VCaP (cell line): ENCODE measurements at regions not wholly inside any gene's neighbourhood (a gene's known extent, or its start where the extent isn't known, plus 50 kb on each side); places are given as distances from the start of the nearest gene placed in this dataset.

Source experiments
- H3K27ac ChIP-seq: fragments of 450-650 bp; 2 replicates; pipeline ENCODE4 v1.5.1; 2017
- CTCF ChIP-seq: fragments of 450-650 bp; conservative IDR thresholded peaks from 2 replicates; pipeline ENCODE4 v1.5.1; 2017; ENCODE audit warnings: mild to moderate bottlenecking, moderate library complexity

DNA sequence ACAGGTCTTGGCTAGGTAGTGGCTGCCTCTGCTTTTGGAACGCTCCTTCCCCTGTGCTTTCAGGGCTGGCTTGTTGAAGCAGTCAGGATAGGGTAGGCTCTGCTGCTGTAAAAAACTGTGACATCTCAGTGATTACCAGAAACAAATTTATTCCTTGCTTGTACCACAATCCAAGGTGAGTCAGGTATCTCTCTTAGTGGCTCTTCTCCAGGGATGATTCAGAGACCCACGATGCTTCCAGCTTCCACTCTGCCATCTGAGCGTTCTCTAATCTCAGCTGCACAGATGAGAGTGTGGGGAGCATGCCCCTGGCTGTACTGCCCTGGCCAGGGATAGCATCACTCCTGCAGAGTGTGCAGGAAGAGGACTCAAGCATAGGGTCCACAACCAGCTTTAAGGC lies 174.9 kb downstream of the VAPA start:
- no peak overlapping the region for H3K27ac ChIP-seq
- no peak for TF ChIP-seq CTCF

DNA sequence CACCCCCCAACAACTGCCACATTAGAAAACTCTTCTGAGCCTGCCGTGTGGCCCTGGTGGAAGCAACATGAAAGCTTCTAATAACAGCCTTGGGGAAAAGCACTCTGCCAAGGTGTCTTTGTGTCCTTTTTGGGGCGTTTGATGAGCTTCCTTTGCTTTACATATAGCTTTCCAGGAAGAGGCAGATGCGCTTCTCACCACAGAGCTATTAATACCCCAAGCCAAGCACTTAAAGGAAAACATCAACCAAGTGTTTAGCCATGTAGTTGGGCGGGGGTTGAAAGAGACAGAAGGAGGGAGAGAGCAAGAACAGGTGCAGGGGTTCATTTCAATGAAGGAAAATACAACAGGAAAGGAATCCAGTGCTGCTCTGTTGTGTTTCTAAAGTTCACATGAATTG lies 176.1 kb downstream of the VAPA start:
- no peak overlapping the region for H3K27ac ChIP-seq
- no peak for TF ChIP-seq CTCF

DNA sequence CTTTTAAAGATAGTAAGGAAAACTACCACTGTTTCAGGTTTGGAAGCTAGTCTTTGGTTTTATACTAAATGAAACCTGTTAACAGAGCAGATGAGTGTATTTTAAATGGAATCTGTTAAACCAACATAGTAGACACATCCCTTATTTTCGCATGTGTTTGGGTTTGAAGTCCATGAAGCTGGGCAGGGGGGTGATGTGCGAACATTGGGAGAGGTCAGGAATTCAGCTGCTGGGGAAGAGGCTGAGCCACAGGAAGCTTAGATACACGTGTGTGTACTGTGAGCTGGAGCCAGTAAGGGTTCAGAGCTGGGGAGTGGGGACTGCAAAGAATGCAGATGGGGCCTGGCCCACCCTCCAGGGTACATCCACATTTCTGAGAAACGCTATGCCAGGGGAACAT lies 176.9 kb downstream of the VAPA start:
- H3K27ac ChIP-seq: no peak overlapping the region
- TF ChIP-seq CTCF: no peak

GRCh38 chr18:10093445-10093844 lies 179.6 kb downstream of the VAPA start:
- TF ChIP-seq CTCF: no peak
- no peak overlapping the region for H3K27ac ChIP-seq

- no peak for TF ChIP-seq CTCF
- H3K27ac ChIP-seq: no peak overlapping the region
Observed at GRCh38 chr18:10094154-10094553, 180.3 kb downstream of the VAPA start.

- TF ChIP-seq CTCF: no peak
- no peak overlapping the region for H3K27ac ChIP-seq
Observed at GRCh38 chr18:10094655-10095054, 180.8 kb downstream of the VAPA start.

DNA sequence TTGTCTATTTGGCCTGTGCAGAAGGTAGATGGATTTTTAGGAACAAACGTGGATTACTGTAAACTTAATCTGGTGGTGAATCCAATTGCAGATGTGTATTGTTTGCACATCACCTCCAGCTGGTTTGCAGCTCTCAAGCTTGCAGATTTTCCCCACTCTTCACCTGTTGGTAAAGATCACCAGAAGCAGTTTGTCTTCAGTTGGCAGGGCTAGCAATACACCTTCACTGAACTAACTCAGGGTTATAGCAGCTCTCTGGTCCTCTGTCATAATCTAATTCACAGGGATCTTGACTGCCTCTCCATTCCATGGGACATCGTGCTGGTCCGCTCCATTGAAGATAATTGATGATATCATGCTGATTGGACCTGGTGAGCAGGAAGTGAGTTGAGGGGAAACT lies 181.5 kb downstream of the VAPA start:
- no peak overlapping the region for H3K27ac ChIP-seq
- TF ChIP-seq CTCF: no peak
